Osteoblast (primary cell): ENCODE measurements at regions not wholly inside any gene's neighbourhood (a gene's known extent, or its start where the extent isn't known, plus 50 kb on each side); places are given as distances from the start of the nearest gene placed in this dataset.
"Not testable (repeated sequence)": the region's sequence is repeated elsewhere in the genome, so short reads cannot be mapped to it uniquely, and the experiment has no call there.

Experiments
- DNase-seq: peaks from one replicate; pipeline ENCODE4 v3.0.0; 2011; ENCODE audit warnings: low spot score, mixed read lengths; ENCODE audit not compliant: insufficient read length; ENCODE audit errors: missing footprints
- H2AFZ ChIP-seq: 2 replicates; pipeline ENCODE4 v1.6.0; 2011; ENCODE audit warnings: mild to moderate bottlenecking, low read length
- H3K27ac ChIP-seq: 2 replicates; pipeline ENCODE4 v1.5.1; 2011; ENCODE audit warnings: mild to moderate bottlenecking, low read depth, low read length, moderate library complexity
- H3K27me3 ChIP-seq: 2 replicates; pipeline ENCODE4 v1.6.0; 2012; ENCODE audit warnings: mild to moderate bottlenecking, control low read depth, inconsistent platforms, low read length, moderate library complexity; ENCODE audit not compliant: insufficient read depth
- H3K36me3 ChIP-seq: 2 replicates; pipeline ENCODE4 v1.5.1; 2011; ENCODE audit warnings: mild to moderate bottlenecking, low read length, control low read depth, moderate library complexity; ENCODE audit not compliant: insufficient read depth
- H3K4me1 ChIP-seq: 2 replicates; pipeline ENCODE4 v1.5.1; 2011; ENCODE audit warnings: mild to moderate bottlenecking, low read length, control low read depth, moderate library complexity; ENCODE audit not compliant: insufficient read depth
- H3K4me2 ChIP-seq: 2 replicates; pipeline ENCODE4 v1.6.0; 2011; ENCODE audit warnings: mild to moderate bottlenecking, low read length; ENCODE audit not compliant: insufficient read depth
- H3K4me3 ChIP-seq: fragments of 200-600 bp; sonication (generic); 3 replicates; pipeline ENCODE4 v1.5.1; 2012; ENCODE audit warnings: mild to moderate bottlenecking, low read length, inconsistent platforms; ENCODE audit not compliant: insufficient read depth
- H3K79me2 ChIP-seq: 2 replicates; pipeline ENCODE4 v1.6.0; 2012; ENCODE audit warnings: mild to moderate bottlenecking, low read length, control low read depth, inconsistent platforms; ENCODE audit not compliant: insufficient read depth
- H3K9me3 ChIP-seq: 2 replicates; pipeline ENCODE4 v1.5.1; 2011; ENCODE audit warnings: low read depth, low read length, control low read depth
- H4K20me1 ChIP-seq: 2 replicates; pipeline ENCODE4 v1.6.0; 2012; ENCODE audit warnings: mild to moderate bottlenecking, low read length, control low read depth; ENCODE audit not compliant: insufficient read depth
- TF ChIP-seq, protein P1 (sequence below): IDR thresholded peaks from 2 replicates; pipeline ENCODE4 v1.5.1; 2011; ENCODE audit warnings: mild to moderate bottlenecking, low read depth, low read length, moderate library complexity; ENCODE audit errors: extremely low read depth

DNA sequence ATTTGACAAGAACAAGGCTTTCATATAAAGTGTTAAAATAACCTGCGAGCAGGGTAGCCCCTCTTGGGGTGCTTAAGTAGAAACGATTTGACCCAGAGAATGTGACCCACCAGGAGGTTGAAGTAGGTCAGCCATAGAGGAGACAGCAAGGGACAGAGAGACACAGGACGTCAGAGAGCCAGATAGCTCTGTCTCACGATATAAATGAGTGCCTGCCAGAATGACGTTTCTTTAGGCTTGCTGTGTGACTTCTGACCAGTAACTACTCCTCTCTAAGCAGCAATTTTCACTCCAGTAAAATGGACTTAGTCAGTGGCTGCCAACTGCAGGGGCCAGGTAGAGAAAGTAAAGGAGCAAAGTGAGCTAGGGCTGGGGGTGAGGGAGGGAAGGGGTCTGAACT is 473.0 kb upstream of the C16orf82 start:
- Histone ChIP-seq H3K4me3 (no peak overlapping the region), H3K9me3 (no peaks in the 10 kb centered on the region), H2AFZ (no peak overlapping the region), H3K27ac (no peak overlapping the region), H4K20me1 (no peaks in the 10 kb centered on the region), H3K36me3 (no peaks in the 10 kb centered on the region), H3K4me1 (no peaks in the 10 kb centered on the region), H3K4me2 (no peak overlapping the region), H3K27me3 (no peaks in the 10 kb centered on the region), H3K79me2 (no peaks in the 10 kb centered on the region)
- TF ChIP-seq, protein P1, sequence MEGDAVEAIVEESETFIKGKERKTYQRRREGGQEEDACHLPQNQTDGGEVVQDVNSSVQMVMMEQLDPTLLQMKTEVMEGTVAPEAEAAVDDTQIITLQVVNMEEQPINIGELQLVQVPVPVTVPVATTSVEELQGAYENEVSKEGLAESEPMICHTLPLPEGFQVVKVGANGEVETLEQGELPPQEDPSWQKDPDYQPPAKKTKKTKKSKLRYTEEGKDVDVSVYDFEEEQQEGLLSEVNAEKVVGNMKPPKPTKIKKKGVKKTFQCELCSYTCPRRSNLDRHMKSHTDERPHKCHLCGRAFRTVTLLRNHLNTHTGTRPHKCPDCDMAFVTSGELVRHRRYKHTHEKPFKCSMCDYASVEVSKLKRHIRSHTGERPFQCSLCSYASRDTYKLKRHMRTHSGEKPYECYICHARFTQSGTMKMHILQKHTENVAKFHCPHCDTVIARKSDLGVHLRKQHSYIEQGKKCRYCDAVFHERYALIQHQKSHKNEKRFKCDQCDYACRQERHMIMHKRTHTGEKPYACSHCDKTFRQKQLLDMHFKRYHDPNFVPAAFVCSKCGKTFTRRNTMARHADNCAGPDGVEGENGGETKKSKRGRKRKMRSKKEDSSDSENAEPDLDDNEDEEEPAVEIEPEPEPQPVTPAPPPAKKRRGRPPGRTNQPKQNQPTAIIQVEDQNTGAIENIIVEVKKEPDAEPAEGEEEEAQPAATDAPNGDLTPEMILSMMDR = no peak
- no peak for DNase-seq

DNA sequence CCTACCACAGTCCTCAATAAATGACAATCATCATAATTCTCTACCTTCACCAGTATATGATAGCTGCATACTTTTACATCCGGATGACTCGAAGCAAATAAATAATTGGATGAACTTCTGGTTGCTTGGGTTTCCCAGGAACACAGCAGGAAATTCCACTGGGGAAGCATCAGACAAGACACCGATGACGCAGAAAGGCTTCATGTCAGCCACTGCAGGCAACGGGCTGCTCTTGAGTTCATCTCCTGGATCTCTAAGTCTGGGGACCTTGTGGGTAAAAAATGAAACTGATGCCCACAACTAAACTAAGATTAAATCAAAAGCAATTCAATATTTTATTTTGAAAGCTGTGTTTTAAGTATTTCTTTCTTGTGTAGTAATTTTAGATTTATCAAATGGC is 472.1 kb upstream of the C16orf82 start:
- no peak for DNase-seq
- no peaks in the 10 kb centered on the region for H4K20me1 ChIP-seq

DNA sequence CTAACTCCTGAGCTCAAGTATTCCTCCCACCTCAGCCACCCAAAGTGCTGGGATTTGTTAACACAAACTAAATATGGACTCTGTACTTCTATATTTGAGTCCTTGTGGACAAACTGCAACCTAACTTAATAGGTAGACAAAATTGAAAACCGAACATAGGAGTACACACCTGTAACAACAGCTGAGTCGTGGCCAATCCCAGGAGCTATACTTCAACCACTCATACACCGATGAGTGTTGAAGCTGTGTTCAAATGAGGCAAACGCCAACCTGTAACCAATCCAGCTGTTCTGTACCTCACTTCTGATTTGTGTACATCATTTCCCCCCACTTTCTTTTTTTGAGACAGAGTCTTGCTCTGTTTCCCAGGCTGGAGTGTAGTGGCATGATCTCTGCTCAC is 471.5 kb upstream of the C16orf82 start:
- Histone ChIP-seq H2AFZ (no peak overlapping the region), H3K27me3 (no peaks in the 10 kb centered on the region), H3K36me3 (no peaks in the 10 kb centered on the region), H3K27ac (no peak overlapping the region), H4K20me1 (no peaks in the 10 kb centered on the region), H3K9me3 (no peaks in the 10 kb centered on the region), H3K4me3 (no peak overlapping the region), H3K79me2 (no peaks in the 10 kb centered on the region), H3K4me1 (no peaks in the 10 kb centered on the region), H3K4me2 (no peak overlapping the region)
- no peak for DNase-seq
- TF ChIP-seq, protein P1 = no peak

More for the DNA sequence above, 472.1 kb upstream of the C16orf82 start:
- H3K4me3 ChIP-seq = no peak overlapping the region
- TF ChIP-seq, protein P1 = no peak
- H3K79me2 ChIP-seq = no peaks in the 10 kb centered on the region
- no peak overlapping the region for H3K4me2 ChIP-seq
- H3K9me3 ChIP-seq = no peaks in the 10 kb centered on the region
- H2AFZ ChIP-seq = no peak overlapping the region
- no peak overlapping the region for H3K27ac ChIP-seq
- H3K4me1 ChIP-seq = no peaks in the 10 kb centered on the region
- H3K36me3 ChIP-seq = no peaks in the 10 kb centered on the region
- no peaks in the 10 kb centered on the region for H3K27me3 ChIP-seq

DNA sequence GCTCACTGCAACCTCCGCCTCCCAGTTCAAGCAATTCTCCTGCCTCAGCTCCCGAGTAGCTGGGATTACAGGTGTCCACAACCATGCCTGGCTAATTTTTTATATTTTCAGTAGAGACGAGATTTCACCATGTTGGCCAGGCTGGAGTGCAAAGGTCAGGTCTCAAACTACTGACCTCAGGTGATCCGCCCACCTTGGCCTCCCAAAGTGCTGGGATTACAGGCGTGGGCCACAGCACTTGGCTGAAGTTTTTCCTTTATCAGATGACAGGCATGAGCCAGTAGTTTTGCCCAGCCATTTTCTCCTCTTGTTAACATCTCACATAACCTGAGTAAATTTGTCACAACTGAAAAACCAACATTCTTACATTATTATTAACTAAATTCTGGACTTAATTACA is 470.7 kb upstream of the C16orf82 start:
- not testable (repeated sequence) for H3K27me3 ChIP-seq, H3K4me2 ChIP-seq, H3K36me3 ChIP-seq, H3K79me2 ChIP-seq, H2AFZ ChIP-seq, H3K4me3 ChIP-seq, H3K27ac ChIP-seq, DNase-seq, H3K4me1 ChIP-seq, H3K9me3 ChIP-seq, H4K20me1 ChIP-seq
